ENCODE measurements at regions not wholly inside any gene's neighbourhood (a gene's known extent, or its start where the extent isn't known, plus 50 kb on each side); places are given as distances from the start of the nearest gene placed in this dataset.

DNA sequence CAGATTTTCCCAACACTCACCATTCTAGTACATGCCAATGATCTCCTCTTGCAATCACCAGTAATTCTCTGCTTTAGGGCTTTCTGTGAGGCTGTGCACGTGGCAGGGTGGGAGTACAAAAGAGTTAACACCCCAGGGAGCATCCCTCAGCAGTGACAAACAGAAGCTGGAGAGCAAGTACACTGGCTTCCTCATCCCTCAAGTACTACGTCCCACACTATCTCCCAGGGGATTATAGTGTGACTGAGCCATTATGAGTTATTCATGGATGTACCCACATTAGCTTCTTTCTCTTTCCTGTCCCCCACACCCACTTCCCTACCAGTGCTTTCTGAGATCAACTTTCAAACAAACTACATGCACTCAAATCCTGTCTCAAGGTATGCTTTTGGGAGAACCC lies 1216.5 kb upstream of the AUTS2 start:
- TF ChIP-seq, protein P1, sequence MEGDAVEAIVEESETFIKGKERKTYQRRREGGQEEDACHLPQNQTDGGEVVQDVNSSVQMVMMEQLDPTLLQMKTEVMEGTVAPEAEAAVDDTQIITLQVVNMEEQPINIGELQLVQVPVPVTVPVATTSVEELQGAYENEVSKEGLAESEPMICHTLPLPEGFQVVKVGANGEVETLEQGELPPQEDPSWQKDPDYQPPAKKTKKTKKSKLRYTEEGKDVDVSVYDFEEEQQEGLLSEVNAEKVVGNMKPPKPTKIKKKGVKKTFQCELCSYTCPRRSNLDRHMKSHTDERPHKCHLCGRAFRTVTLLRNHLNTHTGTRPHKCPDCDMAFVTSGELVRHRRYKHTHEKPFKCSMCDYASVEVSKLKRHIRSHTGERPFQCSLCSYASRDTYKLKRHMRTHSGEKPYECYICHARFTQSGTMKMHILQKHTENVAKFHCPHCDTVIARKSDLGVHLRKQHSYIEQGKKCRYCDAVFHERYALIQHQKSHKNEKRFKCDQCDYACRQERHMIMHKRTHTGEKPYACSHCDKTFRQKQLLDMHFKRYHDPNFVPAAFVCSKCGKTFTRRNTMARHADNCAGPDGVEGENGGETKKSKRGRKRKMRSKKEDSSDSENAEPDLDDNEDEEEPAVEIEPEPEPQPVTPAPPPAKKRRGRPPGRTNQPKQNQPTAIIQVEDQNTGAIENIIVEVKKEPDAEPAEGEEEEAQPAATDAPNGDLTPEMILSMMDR (IDR thresholded peaks at IDR 0.05): no peak
- no peak for TF ChIP-seq POLR2A (IDR thresholded peaks at IDR 0.05)
